Sigmoid colon (tissue), 6 donors: ENCODE measurements at regions not wholly inside any gene's neighbourhood (a gene's known extent, or its start where the extent isn't known, plus 50 kb on each side); places are given as distances from the start of the nearest gene placed in this dataset.

Experiments
- DNase-seq: peaks from one replicate; pipeline ENCODE4 v3.0.0-alpha.2; 2019
- H3K27ac ChIP-seq, 4 donors: fragments of 200-600 bp; sonication (generic); one replicate each; pipeline ENCODE4 v1.5.1; 2016 to 2019; ENCODE audit warnings: mild to moderate bottlenecking in 1 of 4
- H3K27me3 ChIP-seq, 3 donors: fragments of 200-600 bp; sonication (generic); one replicate each; pipeline ENCODE4 v1.5.1; 2019; ENCODE audit warnings: mild to moderate bottlenecking in 1 of 3
- H3K36me3 ChIP-seq, 4 donors: fragments of 200-600 bp; sonication (generic); one replicate each; pipeline ENCODE4 v1.5.1; 2016 to 2019
- H3K4me1 ChIP-seq, 4 donors: fragments of 200-600 bp; sonication (generic); one replicate each; pipeline ENCODE4 v1.5.1; 2017 to 2019
- H3K4me3 ChIP-seq, 4 donors: fragments of 200-600 bp; sonication (generic); one replicate each; pipeline ENCODE4 v1.5.1; 2017 to 2019; ENCODE audit warnings: mild to moderate bottlenecking in 2 of 4, moderate library complexity in 1 of 4
- H3K9me3 ChIP-seq, 4 donors: fragments of 200-600 bp in 3 of 4; sonication (generic) in 3 of 4; one replicate each; pipeline versions ENCODE4 v1.5.1 to v1.6.1; 2013 to 2019
- EP300 ChIP-seq, 4 donors: sonication (generic); formaldehyde crosslinking; IDR thresholded peaks; one replicate each; pipeline ENCODE4 v1.6.1; 2017; ENCODE audit warnings: antibody characterized with exemption in 4 of 4
- POLR2A ChIP-seq, 2 donors: fragments of 450-650 bp; IDR thresholded peaks; one replicate each; pipeline ENCODE4 v1.6.1; 2016; ENCODE audit warnings: antibody characterized with exemption in 2 of 2, mild to moderate bottlenecking in 2 of 2, moderate library complexity in 2 of 2
- POLR2AphosphoS5 ChIP-seq, 4 donors: sonication (generic); formaldehyde crosslinking; IDR thresholded peaks; one replicate each; pipeline ENCODE4 v1.6.1; 2017; ENCODE audit warnings: antibody characterized with exemption in 4 of 4
- WGBS, 2 donors: extraction: QIAGEN DNeasy Blood & Tissue Kit; methylation state at CpG; one replicate each; pipeline ENCODE4 v1.1.7; 2013; 5-methylcytosine and 5-hydroxymethylcytosine counted together
- intact Hi-C: fragments of 100-400 bp; cut with DNase I; formaldehyde crosslinking; loops from one replicate; pipeline ENCODE4 v1.15.1; 2023
- TF ChIP-seq, protein P1 (sequence below), 4 experiments: fragments of 450-650 bp in 3 of 4; fragments of 200-600 bp in 1 of 4; IDR thresholded peaks; one replicate each; pipeline ENCODE4 v1.5.1; 2016 to 2019; ENCODE audit warnings: antibody characterized with exemption in 4 of 4, mild to moderate bottlenecking in 3 of 4, moderate library complexity in 2 of 4
- donor health status: healthy with polysubstance abuse.
- donor health status: healthy.

DNA sequence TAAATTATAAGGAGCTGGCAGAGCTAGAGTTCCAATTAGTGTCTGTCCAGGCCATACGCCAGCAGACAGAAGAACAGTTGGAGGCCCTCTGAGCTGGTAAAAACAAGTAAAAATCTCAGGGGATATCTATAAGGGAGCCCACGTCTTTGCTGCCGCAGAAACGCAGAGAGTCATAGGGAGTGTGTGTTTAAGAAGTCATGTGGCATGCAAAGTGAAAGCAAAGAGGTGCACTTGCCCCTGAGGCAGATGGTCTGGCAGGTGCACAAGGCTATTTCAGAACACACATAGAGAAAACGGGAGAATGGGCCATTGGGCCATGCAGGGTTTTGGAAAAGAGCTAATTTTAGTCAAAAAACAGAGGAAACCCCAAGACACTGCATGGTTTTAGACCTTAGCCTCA lies 92.7 kb downstream of the NAP1L3 start:
- H3K27ac ChIP-seq = no peak overlapping the region
- H3K27me3 ChIP-seq = no peaks in the 10 kb centered on the region
- intact Hi-C loops = no loop called here
- TF ChIP-seq POLR2A (IDR thresholded peaks at IDR 0.05) (no peak), POLR2AphosphoS5 (IDR thresholded peaks at IDR 0.05) (no peak), EP300 (IDR thresholded peaks at IDR 0.05) (no peak)
- TF ChIP-seq, protein P1, sequence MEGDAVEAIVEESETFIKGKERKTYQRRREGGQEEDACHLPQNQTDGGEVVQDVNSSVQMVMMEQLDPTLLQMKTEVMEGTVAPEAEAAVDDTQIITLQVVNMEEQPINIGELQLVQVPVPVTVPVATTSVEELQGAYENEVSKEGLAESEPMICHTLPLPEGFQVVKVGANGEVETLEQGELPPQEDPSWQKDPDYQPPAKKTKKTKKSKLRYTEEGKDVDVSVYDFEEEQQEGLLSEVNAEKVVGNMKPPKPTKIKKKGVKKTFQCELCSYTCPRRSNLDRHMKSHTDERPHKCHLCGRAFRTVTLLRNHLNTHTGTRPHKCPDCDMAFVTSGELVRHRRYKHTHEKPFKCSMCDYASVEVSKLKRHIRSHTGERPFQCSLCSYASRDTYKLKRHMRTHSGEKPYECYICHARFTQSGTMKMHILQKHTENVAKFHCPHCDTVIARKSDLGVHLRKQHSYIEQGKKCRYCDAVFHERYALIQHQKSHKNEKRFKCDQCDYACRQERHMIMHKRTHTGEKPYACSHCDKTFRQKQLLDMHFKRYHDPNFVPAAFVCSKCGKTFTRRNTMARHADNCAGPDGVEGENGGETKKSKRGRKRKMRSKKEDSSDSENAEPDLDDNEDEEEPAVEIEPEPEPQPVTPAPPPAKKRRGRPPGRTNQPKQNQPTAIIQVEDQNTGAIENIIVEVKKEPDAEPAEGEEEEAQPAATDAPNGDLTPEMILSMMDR (IDR thresholded peaks at IDR 0.05) = no peak
- no peak overlapping the region for H3K4me3 ChIP-seq
- no peaks in the 10 kb centered on the region for H3K4me1 ChIP-seq
- no peaks in the 10 kb centered on the region for H3K9me3 ChIP-seq
- no peak for DNase-seq
- WGBS, 2 donors = 77 to 84% methylated on average over 5 of the region's 5 CpGs
- H3K36me3 ChIP-seq = no peaks in the 10 kb centered on the region

DNA sequence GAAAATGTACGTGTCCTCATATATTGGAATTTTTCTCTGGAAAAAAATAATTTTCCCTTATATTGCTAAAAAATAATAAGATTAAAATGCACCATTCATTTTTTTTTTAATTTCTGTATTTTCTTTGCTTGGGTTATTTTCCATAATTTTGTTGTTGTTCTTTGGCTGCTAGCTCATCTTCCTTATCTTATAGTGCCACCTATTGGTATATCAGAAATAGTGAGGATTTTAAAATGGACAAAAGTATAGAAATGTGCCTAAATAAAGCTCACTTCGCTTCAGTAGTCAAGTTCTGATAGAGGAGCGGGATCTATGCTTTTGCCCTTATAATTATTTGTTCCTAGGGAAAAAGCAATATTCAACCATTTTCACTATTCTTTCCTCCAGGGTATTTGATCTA lies 134.8 kb downstream of the NAP1L3 start:
- Histone ChIP-seq H3K27me3 (no peaks in the 10 kb centered on the region), H3K27ac (no peak overlapping the region), H3K4me1 (no peaks in the 10 kb centered on the region), H3K4me3 (no peak overlapping the region), H3K36me3 (no peaks in the 10 kb centered on the region), H3K9me3 (no peaks in the 10 kb centered on the region)
- intact Hi-C loops = no loop called here
- TF ChIP-seq, protein P1 (IDR thresholded peaks at IDR 0.05) = peak in 1 of 4 experiments; percentile 19
- TF ChIP-seq EP300 (IDR thresholded peaks at IDR 0.05) = no peak
- WGBS, 2 donors = 73% methylated on average over 3 of the region's 3 CpGs
- no peak for DNase-seq

DNA sequence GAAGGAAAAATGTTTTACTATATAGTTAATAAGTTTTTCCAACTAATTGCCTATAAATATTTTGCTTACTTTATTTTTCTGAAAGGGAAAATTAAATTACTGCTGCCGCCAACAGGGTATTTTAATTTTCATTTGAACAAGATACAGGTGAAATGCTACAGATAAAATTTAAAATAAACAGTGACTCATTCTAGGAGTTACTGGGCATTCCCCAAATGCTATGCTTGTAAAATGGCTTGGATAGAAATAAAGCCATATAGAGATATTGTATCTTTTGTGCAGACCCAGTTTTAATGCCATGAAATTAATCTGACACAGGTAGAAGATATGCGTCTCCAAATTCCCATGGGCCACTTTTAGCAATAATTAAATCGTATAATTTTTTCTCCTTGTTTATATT lies 144.5 kb downstream of the NAP1L3 start:
- Histone ChIP-seq H3K27me3 (no peaks in the 10 kb centered on the region), H3K27ac (no peak overlapping the region), H3K4me3 (no peak overlapping the region), H3K9me3 (no peaks in the 10 kb centered on the region), H3K36me3 (no peaks in the 10 kb centered on the region), H3K4me1 (no peaks in the 10 kb centered on the region)
- WGBS, 2 donors = 79 to 84% methylated on average over 3 of the region's 3 CpGs
- no peak for DNase-seq
- intact Hi-C loops = no loop called here
- TF ChIP-seq, protein P1 (IDR thresholded peaks at IDR 0.05) = no peak
